Caco-2 (cell line): ENCODE measurements at regions not wholly inside any gene's neighbourhood (a gene's known extent, or its start where the extent isn't known, plus 50 kb on each side); places are given as distances from the start of the nearest gene placed in this dataset.

Source experiments
- BruUV-seq: library from RNA; stranded (reverse); fragments of 400-500 nt; replicated peaks from 2 replicates; lab custom pipeline; 2021; lab: Mats Ljungman, UMichigan
- CTCF ChIA-PET: fragments of 300-600 bp; sonication (Branson Sonifier 250); formaldehyde crosslinking; loops from one replicate; lab custom pipeline; 2022; ENCODE audit warnings: antibody characterized with exemption; lab: Charles Lee
- POLR2A ChIA-PET: fragments of 300-600 bp; sonication (Branson Sonifier 250); formaldehyde crosslinking; loops from one replicate; lab custom pipeline; 2022; ENCODE audit warnings: antibody characterized with exemption; lab: Charles Lee
- DNase-seq, 2 experiments: peaks; one replicate each; pipeline versions ENCODE4 v3.0.0 to v3.0.0-alpha.2; 2020 to 2022
- H3K27me3 ChIP-seq: replicated peaks from 2 replicates; pipeline ENCODE4 v1.6.0; 2011; ENCODE audit warnings: low read length; ENCODE audit not compliant: control insufficient read depth, insufficient read depth
- H3K36me3 ChIP-seq: 2 replicates; pipeline ENCODE4 v1.5.1; 2011; ENCODE audit warnings: low read length; ENCODE audit not compliant: control insufficient read depth, insufficient read depth
- H3K4me1 ChIP-seq: fragments of 250-450 bp; sonication (Bioruptor Pico); 2 replicates; pipeline ENCODE4 v1.5.1; 2020; ENCODE audit warnings: mild to moderate bottlenecking
- H3K4me3 ChIP-seq: 2 replicates; pipeline ENCODE4 v1.5.1; 2011; ENCODE audit warnings: low read depth, mild to moderate bottlenecking, control low read depth, low read length
- H3K9me3 ChIP-seq: fragments of 250-450 bp; sonication (Bioruptor Pico); 2 replicates; pipeline ENCODE4 v1.5.1; 2020; ENCODE audit warnings: mild to moderate bottlenecking, moderate library complexity
- H3K27ac Mint-ChIP-seq: one replicate; pipeline ENCODE4 v1.8.0; 2022; ENCODE audit warnings: mixed read lengths; ENCODE audit not compliant: unreplicated experiment
- H3K27me3 Mint-ChIP-seq: one replicate; pipeline ENCODE4 v1.8.0; 2022; ENCODE audit warnings: mixed read lengths; ENCODE audit not compliant: insufficient read depth, unreplicated experiment
- H3K36me3 Mint-ChIP-seq: one replicate; pipeline ENCODE4 v1.8.0; 2022; ENCODE audit warnings: mild to moderate bottlenecking, mixed read lengths; ENCODE audit not compliant: insufficient read depth, unreplicated experiment
- H3K4me1 Mint-ChIP-seq: one replicate; pipeline ENCODE4 v1.8.0; 2022; ENCODE audit warnings: low read depth, mixed read lengths; ENCODE audit not compliant: unreplicated experiment
- H3K4me3 Mint-ChIP-seq: one replicate; pipeline ENCODE4 v1.8.0; 2022; ENCODE audit warnings: mild to moderate bottlenecking, moderate library complexity, mixed read lengths; ENCODE audit not compliant: unreplicated experiment
- H3K9me3 Mint-ChIP-seq: one replicate; pipeline ENCODE4 v1.8.0; 2022; ENCODE audit warnings: mixed read lengths; ENCODE audit not compliant: unreplicated experiment
- intact Hi-C: fragments of 100-400 bp; cut with micrococcal nuclease; formaldehyde crosslinking; loops from one replicate; pipeline ENCODE4 v1.10.0; 2022; ENCODE audit not compliant: unreplicated experiment
- TF ChIP-seq, protein P1 (sequence below), 2 experiments: fragments of 200-600 bp in 1 of 2; IDR thresholded peaks; 1 replicate in 1 of 2; 2 replicates in 1 of 2; pipeline versions ENCODE4 v1.5.1 to v1.8.0; 2011 to 2022; ENCODE audit warnings: antibody characterized with exemption in 1 of 2, control low read depth in 1 of 2, inconsistent platforms in 1 of 2, low read depth in 1 of 2, low read length in 1 of 2, mild to moderate bottlenecking in 1 of 2, moderate library complexity in 1 of 2; ENCODE audit not compliant: insufficient read depth in 1 of 2, severe bottlenecking in 1 of 2, unreplicated experiment in 1 of 2

DNA sequence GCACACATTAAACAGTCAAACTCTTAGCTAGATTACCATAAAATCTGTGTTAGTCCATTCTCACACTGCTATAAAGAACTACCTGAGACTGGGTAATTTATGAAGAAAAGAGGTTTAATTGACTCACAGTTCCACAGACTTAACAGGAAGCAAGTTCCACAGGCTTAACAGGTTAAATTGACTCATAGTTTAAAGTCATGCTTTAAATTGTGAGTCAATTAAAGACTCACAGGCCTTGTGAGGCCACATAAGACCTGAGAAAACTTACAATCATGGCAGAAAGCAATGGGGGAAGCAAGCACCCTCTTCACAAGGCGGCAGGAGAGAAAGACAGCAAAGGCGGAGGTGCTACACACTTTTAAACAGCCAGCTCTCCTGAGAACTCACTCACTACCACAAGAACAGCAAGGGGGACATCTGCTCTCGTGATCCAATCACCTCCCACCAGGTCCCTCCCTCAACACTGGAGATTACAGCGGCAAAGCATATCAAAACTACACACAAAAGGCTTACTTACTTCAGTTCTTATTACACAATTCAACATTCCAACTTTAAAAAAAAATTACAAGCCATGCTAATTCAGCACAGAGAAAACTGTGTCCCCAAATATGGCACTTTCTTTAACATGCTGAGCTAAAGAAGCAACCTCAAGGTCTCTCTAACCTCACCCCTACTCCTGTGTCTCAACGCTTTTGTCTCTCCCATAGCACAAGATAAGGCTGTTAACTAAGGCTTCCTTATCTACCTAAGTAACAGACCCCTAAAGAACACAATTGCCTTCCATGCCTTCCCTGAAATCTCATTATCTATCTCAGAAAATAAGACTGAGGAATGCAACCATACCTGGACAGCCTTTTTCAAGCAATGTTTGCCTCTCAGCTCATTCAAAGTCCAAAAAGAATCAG lies 805.1 kb downstream of the NR2F1-AS1 start:
- H3K9me3 ChIP-seq = peaks cover 9% of the 10 kb centered on the region; the same call in 1 of the 2 replicates
- H3K4me1 Mint-ChIP-seq = peaks cover 33% of the 10 kb centered on the region
- H3K36me3 ChIP-seq = no peaks in the 10 kb centered on the region
- H3K27ac Mint-ChIP-seq = peak overlapping the region; percentile 82
- peaks cover 41% of the 10 kb centered on the region for H3K4me1 ChIP-seq
- peak overlapping the region; percentile 57 for H3K4me3 Mint-ChIP-seq
- POLR2A ChIA-PET = no interaction called here
- BruUV-seq = no TSS peak
- TF ChIP-seq, protein P1, sequence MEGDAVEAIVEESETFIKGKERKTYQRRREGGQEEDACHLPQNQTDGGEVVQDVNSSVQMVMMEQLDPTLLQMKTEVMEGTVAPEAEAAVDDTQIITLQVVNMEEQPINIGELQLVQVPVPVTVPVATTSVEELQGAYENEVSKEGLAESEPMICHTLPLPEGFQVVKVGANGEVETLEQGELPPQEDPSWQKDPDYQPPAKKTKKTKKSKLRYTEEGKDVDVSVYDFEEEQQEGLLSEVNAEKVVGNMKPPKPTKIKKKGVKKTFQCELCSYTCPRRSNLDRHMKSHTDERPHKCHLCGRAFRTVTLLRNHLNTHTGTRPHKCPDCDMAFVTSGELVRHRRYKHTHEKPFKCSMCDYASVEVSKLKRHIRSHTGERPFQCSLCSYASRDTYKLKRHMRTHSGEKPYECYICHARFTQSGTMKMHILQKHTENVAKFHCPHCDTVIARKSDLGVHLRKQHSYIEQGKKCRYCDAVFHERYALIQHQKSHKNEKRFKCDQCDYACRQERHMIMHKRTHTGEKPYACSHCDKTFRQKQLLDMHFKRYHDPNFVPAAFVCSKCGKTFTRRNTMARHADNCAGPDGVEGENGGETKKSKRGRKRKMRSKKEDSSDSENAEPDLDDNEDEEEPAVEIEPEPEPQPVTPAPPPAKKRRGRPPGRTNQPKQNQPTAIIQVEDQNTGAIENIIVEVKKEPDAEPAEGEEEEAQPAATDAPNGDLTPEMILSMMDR (IDR thresholded peaks at IDR 0.05; ENCODE audit: insufficient read depth in 1 of 2, low read depth in 1 of 2, low read length in 1 of 2, severe bottlenecking in 1 of 2, unreplicated experiment in 1 of 2) = no peak
- H3K4me3 ChIP-seq = no peak overlapping the region
- CTCF ChIA-PET = interaction anchor here (3.0 kb wide), 1 partner anchor 88 kb away, joined by 8 read pairs; no protein-coding TSS in a partner anchor
- no peaks in the 10 kb centered on the region for H3K27me3 ChIP-seq
- no peaks in the 10 kb centered on the region for H3K36me3 Mint-ChIP-seq
- peak; percentile 46 to 50 for DNase-seq
- H3K27me3 Mint-ChIP-seq = no peaks in the 10 kb centered on the region
- H3K9me3 Mint-ChIP-seq = peaks cover 8% of the 10 kb centered on the region
- intact Hi-C loops = loop anchor here (1.0 to 2.0 kb wide), 3 partner anchors 19 to 87 kb away; no protein-coding TSS in a partner anchor

DNA sequence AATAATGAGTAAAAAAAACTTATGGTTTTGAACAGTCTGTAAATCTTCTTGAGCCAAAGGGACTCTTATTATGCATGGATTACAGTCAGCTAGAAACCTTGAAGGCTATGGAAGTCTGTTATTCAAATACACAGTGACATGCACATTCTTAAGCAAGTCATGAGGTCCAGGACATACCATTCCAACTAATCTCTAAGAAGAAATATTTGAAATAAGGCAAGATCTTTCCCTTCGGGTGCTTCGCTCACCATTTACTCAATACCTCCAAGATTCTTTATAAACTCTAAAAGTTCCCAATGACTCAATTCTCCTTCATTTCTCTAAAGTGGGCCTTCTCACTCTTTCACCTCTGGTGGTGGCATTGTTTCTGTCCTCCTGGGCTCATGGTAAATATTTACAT lies 811.0 kb downstream of the NR2F1-AS1 start:
- Mint-ChIP-seq H3K9me3 (no peaks in the 10 kb centered on the region), H3K4me1 (peaks cover 12% of the 10 kb centered on the region), H3K27ac (no peak overlapping the region), H3K4me3 (no peak overlapping the region), H3K36me3 (no peaks in the 10 kb centered on the region), H3K27me3 (no peaks in the 10 kb centered on the region)
- no peaks in the 10 kb centered on the region for H3K27me3 ChIP-seq
- TF ChIP-seq, protein P1 (IDR thresholded peaks at IDR 0.05; ENCODE audit: insufficient read depth in 1 of 2, low read depth in 1 of 2, low read length in 1 of 2, severe bottlenecking in 1 of 2, unreplicated experiment in 1 of 2) = no peak
- H3K9me3 ChIP-seq = no peaks in the 10 kb centered on the region
- intact Hi-C loops = no loop called here
- no peaks in the 10 kb centered on the region for H3K36me3 ChIP-seq
- BruUV-seq = no TSS peak
- H3K4me1 ChIP-seq = peaks cover 13% of the 10 kb centered on the region
- ChIA-PET CTCF (no interaction called here), POLR2A (no interaction called here)
- H3K4me3 ChIP-seq = no peak overlapping the region
- no peak for DNase-seq

DNA sequence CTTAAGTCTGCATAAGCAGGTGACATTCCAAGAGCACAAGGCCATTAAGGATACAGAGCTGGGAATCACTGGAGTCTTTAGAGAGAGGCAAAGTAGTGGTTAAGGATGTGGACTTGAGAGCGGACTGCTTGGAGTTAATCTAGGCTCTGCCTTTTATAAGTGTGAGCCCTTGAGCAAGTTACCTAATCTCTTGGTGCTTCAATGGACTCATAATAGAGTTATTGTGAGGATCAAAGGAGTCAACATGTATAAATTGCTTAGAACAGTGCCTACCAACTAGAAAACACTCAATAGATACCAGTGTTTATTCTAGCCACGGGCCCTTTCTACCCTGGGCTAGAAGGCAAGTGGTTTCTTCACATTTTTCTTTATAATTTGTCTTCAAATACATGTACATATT lies 819.4 kb downstream of the NR2F1-AS1 start:
- intact Hi-C loops = no loop called here
- H3K36me3 Mint-ChIP-seq = no peaks in the 10 kb centered on the region
- H3K36me3 ChIP-seq = no peaks in the 10 kb centered on the region
- no peak overlapping the region for H3K4me3 ChIP-seq
- POLR2A ChIA-PET = no interaction called here
- no peak overlapping the region for H3K4me3 Mint-ChIP-seq
- H3K9me3 ChIP-seq = no peaks in the 10 kb centered on the region
- no peak overlapping the region for H3K27ac Mint-ChIP-seq
- no peak for DNase-seq
- CTCF ChIA-PET = no interaction called here
- TF ChIP-seq, protein P1 (IDR thresholded peaks at IDR 0.05; ENCODE audit: insufficient read depth in 1 of 2, low read depth in 1 of 2, low read length in 1 of 2, severe bottlenecking in 1 of 2, unreplicated experiment in 1 of 2) = no peak
- no peaks in the 10 kb centered on the region for H3K4me1 ChIP-seq
- H3K9me3 Mint-ChIP-seq = no peaks in the 10 kb centered on the region
- no peaks in the 10 kb centered on the region for H3K27me3 ChIP-seq
- BruUV-seq = no TSS peak
- H3K27me3 Mint-ChIP-seq = no peaks in the 10 kb centered on the region
- H3K4me1 Mint-ChIP-seq = no peaks in the 10 kb centered on the region
